ENCODE measurements at regions not wholly inside any gene's neighbourhood (a gene's known extent, or its start where the extent isn't known, plus 50 kb on each side); places are given as distances from the start of the nearest gene placed in this dataset.

GRCh38 chr2:16326711-16327300 lies 338.8 kb downstream of the CYRIA start:
- no peak for TF ChIP-seq POLR2AphosphoS5 (IDR thresholded peaks at IDR 0.05)
- no peak for TF ChIP-seq POLR2A (IDR thresholded peaks at IDR 0.05)
- TF ChIP-seq, protein P1, sequence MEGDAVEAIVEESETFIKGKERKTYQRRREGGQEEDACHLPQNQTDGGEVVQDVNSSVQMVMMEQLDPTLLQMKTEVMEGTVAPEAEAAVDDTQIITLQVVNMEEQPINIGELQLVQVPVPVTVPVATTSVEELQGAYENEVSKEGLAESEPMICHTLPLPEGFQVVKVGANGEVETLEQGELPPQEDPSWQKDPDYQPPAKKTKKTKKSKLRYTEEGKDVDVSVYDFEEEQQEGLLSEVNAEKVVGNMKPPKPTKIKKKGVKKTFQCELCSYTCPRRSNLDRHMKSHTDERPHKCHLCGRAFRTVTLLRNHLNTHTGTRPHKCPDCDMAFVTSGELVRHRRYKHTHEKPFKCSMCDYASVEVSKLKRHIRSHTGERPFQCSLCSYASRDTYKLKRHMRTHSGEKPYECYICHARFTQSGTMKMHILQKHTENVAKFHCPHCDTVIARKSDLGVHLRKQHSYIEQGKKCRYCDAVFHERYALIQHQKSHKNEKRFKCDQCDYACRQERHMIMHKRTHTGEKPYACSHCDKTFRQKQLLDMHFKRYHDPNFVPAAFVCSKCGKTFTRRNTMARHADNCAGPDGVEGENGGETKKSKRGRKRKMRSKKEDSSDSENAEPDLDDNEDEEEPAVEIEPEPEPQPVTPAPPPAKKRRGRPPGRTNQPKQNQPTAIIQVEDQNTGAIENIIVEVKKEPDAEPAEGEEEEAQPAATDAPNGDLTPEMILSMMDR (IDR thresholded peaks at IDR 0.05 in 8 of 11, conservative IDR thresholded peaks at IDR 0.05 in 3 of 11): no peak
